ENCODE measurements at regions not wholly inside any gene's neighbourhood (a gene's known extent, or its start where the extent isn't known, plus 50 kb on each side); places are given as distances from the start of the nearest gene placed in this dataset.

DNA sequence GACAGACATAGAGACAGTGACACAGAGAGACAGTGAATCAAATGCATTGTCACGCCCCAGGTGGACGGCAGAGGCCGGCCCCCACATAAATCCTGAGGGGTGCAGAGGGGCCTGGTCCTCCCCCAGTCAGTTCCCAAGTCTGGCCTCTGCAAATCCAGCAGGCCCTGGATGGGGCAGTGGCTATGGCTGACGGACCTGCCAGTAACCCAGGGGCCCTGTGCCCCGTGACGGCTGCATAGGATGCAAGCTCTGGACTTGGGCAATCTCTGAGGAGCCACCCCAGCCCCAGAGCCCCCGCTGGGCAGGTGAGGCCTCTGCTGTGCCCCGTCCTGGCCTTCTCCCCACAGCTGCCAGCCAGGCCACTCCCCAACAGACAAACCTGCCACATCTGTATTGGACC lies 204.5 kb downstream of the BRD1 start:
- no peak for DNase-seq (ENCODE audit: low read depth in 3 of 3)

DNA sequence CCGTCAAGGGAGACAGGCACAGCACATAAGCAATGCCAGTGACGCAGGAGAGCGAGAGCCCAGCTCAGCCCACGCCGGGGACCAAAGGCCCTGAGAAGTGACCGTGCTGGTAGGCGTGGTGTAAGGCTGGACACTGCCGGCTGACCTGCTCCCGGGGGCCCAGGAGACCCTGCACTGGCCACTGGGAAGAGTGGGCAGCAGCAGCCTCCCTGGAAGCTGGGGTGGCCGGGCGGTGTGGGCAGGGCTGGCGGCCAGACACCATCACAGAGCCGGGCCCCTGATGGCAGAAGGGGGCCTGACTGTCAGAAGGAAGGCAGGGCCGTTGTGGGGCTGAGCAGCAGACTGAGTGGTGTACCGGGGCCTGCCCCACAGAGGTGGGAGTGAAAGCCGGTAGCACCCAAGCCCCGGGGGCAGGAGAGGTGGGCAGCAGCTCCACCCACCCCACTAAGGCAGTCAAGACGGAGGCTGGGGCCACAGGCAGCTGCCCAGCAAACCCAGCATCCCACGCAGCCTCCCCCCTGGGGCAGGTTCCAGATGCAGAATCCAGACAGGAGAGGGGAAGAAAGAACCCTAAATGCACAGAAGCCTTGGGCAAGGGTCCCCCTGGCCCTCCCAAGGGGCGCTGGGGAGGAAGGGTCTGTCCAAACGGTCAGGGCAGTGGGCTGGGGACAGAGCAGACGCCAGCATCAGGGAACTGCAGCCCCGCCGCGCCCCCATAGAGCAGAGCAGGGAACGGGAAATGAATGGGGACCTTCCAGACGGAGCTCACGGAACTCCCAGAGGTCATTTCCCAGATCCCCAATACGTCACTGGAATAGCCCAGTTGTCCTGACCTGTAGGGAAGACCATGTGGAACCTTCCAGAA lies 205.2 kb downstream of the BRD1 start:
- no peak for DNase-seq (ENCODE audit: low read depth in 3 of 3)

GRCh38 chr22:49621601-49622210 lies 206.0 kb downstream of the BRD1 start:
- DNase-seq (ENCODE audit: low read depth in 3 of 3) = no peak

DNA sequence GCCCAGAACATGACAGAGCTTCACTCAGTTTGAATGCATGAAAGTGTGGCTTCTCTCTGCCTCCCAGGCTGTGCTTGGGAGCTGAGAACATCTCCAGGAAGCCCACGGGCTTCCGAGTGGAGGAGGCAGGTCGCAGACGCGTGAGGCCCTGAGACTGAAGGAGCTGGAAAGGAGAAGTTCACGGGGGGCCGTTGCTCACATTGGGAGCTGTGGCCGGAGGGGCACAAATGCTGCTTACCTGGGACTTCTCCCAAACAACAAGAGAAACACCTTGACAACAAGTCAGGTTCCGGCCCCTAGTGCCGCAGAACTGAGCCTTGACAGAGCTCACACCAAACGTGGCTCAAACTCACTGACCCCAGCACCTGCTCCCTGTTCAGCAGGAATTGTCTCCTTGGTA lies 207.0 kb downstream of the BRD1 start:
- no peak for DNase-seq (ENCODE audit: low read depth in 3 of 3)

DNA sequence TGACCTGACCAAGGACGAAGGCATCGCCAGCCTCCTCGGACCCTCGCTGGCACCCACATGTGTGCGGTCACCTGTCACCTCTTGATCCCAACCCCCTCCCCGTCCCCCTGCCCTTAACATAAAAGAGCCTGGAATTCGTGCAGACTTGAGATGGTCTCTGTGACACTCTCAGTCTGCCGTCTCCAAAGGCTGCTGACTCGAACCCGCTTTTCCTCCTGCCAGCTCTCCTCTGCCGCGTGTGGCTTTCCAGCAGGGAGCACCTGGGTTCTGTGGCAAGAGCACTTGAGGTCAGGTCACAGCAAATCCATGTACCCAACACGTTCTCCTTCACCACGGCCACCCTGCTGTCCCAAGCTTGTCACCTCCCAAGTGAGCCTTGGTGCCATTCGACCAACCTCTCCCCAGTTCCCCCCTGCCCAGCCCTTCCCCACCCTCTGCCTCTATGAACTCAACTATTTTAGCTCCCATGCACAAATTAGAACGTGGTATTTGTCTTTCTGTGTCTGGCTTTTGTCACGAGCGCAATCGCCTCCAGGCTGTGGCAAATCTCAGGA lies 207.6 kb downstream of the BRD1 start:
- DNase-seq (ENCODE audit: low read depth in 3 of 3) = no peak

DNA sequence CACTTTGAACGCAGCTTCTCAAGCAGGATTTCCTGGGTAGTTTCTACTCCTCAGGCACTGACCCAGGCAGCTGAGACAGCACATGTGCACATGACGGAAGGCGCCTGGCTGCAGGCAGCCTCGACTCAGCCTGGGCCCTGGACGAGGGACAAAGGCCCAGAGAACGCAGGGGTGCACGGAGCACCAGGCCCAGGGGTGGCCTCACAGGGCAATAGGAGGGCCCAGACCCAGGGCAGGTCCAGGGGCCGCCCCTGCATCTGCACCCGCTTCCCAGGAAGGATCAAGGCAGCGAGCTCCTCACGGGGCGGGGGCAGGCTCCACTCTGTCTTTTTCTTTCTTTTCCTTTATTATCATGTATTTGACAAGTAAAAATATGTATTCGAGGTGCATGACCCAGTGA lies 208.4 kb downstream of the BRD1 start:
- no peak for DNase-seq (ENCODE audit: low read depth in 3 of 3)

GRCh38 chr22:49618677-49618953 lies 209.1 kb downstream of the BRD1 start:
- no peak for DNase-seq (ENCODE audit: low read depth in 3 of 3)

DNA sequence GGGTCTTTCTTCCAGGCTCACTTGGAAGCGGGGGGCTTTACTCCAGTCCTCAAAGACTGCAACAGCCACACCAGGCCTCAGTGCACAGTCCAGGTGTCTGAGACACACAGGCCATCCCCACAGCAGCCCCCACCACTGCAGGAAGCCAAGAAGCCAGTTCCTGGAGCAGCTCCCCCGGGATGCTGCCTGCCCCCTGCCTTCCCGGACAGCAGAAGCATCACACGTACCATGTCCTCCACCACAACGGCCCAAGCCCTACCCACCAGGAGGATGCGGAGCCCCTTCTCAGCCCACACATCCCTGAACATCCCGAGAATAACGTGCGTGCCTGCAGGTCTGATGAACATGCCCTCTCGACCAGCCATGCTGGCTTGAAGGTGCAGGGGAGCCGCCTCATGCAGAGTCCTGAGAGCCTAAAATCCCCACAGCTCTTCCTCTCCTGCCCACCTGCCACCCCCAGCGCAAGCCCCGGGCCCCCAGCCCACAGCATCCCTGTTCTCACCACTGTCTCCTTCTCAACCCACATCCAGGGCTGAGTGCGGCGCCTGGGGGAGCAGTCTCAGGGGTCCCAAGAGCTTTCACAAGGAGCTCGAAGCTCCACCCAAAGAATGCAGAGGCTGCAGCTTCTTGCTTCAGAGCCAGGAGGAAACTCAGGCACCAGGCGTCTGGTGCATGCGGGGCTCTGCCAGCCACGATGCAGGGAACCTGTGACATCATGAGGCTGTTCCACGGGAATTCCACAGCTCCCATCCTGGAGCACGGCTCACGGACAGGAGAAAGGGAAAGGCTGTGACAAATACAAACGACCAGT lies 209.6 kb downstream of the BRD1 start:
- no peak for DNase-seq (ENCODE audit: low read depth in 3 of 3)

GRCh38 chr22:49617264-49617663 lies 210.4 kb downstream of the BRD1 start:
- no peak for DNase-seq (ENCODE audit: low read depth in 3 of 3)

DNA sequence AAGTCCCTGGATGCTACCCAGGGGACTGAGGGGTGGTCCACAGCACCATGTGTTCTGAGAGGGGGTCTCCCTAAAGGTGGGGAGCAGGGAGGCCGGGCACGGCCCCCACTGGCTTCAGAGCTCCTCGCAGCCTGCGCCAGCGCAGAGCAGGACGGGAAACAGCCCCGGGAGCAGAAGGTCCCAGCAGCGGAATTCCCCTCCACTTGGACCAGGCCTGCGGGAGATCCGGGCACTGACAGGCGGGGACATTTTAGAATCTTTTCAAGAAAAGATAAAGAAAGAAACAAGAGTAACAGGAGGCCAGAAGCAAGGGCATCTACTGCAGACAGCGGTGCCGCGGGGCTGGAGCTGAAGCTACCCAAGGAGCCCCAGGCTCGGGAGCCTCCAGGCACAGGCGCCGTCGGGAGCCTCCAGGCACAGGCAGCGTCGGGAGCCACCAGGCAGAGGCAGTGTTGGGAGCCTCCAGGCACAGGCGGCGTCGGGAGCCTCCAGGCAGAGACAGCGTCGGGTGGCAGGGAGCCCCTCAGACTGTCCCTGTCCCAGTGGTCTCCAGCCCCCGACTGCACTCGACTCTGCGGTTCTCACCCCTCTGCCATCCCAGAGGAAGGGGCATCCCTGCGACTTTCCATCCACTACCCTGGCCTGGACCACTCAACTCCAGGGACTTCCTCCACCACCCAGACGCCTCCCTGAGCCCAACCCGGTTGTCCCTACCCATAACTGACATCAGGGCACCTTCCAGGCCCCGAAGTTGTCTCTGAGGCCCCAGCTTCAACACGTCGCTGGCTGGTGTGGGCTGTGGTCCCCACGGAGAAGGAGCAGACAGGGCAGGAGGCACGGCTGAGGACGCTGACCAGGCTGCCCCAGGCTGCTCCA lies 211.1 kb downstream of the BRD1 start:
- DNase-seq (ENCODE audit: low read depth in 3 of 3) = no peak

- DNase-seq (ENCODE audit: low read depth in 3 of 3) = no peak
Observed at GRCh38 chr22:49614966-49615965, 212.4 kb downstream of the BRD1 start.

DNA sequence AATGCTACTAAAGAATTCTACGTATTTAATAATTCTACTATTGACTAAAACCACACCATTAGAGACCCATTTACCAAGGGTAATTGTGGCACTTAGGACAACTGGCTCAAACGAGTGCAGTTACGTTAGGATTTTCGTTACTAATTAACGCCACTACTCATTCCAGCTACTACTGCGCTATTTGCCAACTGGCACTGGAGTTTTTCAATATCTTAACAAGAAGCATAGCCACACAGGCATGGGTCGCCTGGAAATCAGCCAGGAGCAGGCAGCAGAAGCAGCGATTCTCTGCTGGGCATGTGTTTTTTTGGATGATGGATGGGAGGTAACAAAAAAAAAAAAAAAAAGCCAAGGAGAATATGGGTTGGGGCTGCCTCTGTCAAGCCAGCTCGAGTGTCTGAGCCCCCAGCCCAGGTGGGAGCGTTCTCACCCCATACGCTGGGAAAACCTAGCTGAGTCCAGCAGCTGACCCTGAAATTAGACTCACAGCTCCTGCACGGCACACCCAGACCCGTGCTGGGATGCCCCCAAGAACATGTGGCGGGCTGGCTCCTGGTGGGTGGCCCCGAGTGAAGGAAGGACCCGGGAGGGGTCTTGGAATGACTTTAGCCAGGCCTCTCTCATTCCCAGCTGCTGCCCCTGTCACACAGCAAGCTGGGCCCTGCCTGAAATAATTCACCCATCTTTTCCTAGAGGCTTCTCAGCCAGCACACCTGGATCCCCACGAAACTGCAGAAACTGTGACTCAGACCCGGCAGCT lies 214.0 kb downstream of the BRD1 start:
- no peak for DNase-seq (ENCODE audit: low read depth in 3 of 3)

GRCh38 chr22:49613108-49613507 lies 214.6 kb downstream of the BRD1 start:
- DNase-seq (ENCODE audit: low read depth in 3 of 3) = no peak

GRCh38 chr22:49609207-49609876 lies 218.3 kb downstream of the BRD1 start:
- no peak for DNase-seq (ENCODE audit: low read depth in 3 of 3)

- no peak for DNase-seq (ENCODE audit: low read depth in 3 of 3)
Observed at GRCh38 chr22:49608660-49609059, 219.0 kb downstream of the BRD1 start.

GRCh38 chr22:49608228-49608627 lies 219.4 kb downstream of the BRD1 start:
- no peak for DNase-seq (ENCODE audit: low read depth in 3 of 3)

DNA sequence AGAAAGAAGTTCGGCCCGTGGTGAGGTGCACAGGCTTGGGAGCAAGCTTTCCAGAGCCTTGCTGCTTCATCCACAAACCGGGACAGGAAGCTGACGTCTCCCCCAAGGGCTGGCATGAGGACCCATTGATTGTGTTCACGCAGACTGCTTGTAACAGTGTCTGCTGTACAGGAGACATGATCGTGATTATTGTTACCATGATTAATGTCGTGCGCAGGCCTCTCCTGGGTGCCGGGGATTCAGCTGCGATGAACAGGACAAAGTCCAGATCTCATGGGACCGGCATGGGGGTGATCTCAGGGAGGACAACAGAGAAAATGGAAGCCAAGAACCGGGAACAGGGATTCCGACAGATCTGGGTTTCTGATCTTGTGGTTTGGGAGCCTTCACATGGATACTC lies 219.9 kb downstream of the BRD1 start:
- no peak for DNase-seq (ENCODE audit: low read depth in 3 of 3)

GRCh38 chr22:49606562-49607290 lies 220.9 kb downstream of the BRD1 start:
- no peak for DNase-seq (ENCODE audit: low read depth in 3 of 3)
